Endothelial cell of umbilical vein (primary cell): ENCODE measurements at regions not wholly inside any gene's neighbourhood (a gene's known extent, or its start where the extent isn't known, plus 50 kb on each side); places are given as distances from the start of the nearest gene placed in this dataset.

Experiments used
- BruUV-seq: library from RNA; stranded (reverse); fragments of 400-500 nt; replicated peaks from 2 replicates; lab custom pipeline; 2021; lab: Mats Ljungman, UMichigan
- CTCF ChIA-PET: fragments of 300-600, 350-600 bp; sonication (Branson Sonifier 250); formaldehyde crosslinking; loops from one replicate; lab custom pipeline; 2021; ENCODE audit warnings: antibody characterized with exemption, inconsistent platforms; lab: Charles Lee
- POLR2A ChIA-PET: fragments of 300-600, 350-600 bp; sonication (Branson Sonifier 250); formaldehyde crosslinking; loops from one replicate; lab custom pipeline; 2021; ENCODE audit warnings: antibody characterized with exemption, inconsistent platforms; lab: Charles Lee
- DNase-seq: peaks from one replicate; pipeline ENCODE4 v3.0.0-alpha.2; 2011; ENCODE audit warnings: low read depth, low spot score
- FAIRE-seq: peaks from 2 replicates; lab custom pipeline; 2011; peaks lifted over from hg19 to GRCh38; lab: Jason Lieb, UNC
- H2AFZ ChIP-seq: 2 replicates; pipeline ENCODE4 v1.6.0; 2012; ENCODE audit warnings: low read depth, low read length, control low read depth, inconsistent platforms
- H3K27ac ChIP-seq: 2 replicates; pipeline ENCODE4 v1.5.1; 2011; ENCODE audit warnings: low read depth, mild to moderate bottlenecking, control low read depth, low read length, moderate library complexity; ENCODE audit not compliant: insufficient read depth
- H3K27me3 ChIP-seq, 2 experiments: 2 replicates each; pipeline versions ENCODE4 v1.6.0 to v1.6.1; 2011; ENCODE audit warnings: low read length in 2 of 2, mixed read lengths in 1 of 2; ENCODE audit not compliant: control insufficient read depth in 2 of 2, insufficient read depth in 2 of 2
- H3K36me3 ChIP-seq, 2 experiments: 2 replicates in 1 of 2; 3 replicates in 1 of 2; pipeline ENCODE4 v1.5.1; 2011; ENCODE audit warnings: low read length in 2 of 2, mild to moderate bottlenecking in 1 of 2, moderate library complexity in 1 of 2; ENCODE audit not compliant: control insufficient read depth in 2 of 2, insufficient read depth in 2 of 2; ENCODE audit errors: extremely low read depth in 1 of 2
- H3K4me1 ChIP-seq: 3 replicates; pipeline ENCODE4 v1.5.1; 2011; ENCODE audit warnings: mild to moderate bottlenecking, low read length; ENCODE audit not compliant: control insufficient read depth, insufficient read depth; ENCODE audit errors: extremely low read depth
- H3K4me2 ChIP-seq: 2 replicates; pipeline ENCODE4 v1.6.1; 2011; ENCODE audit warnings: low read length, control low read depth, mixed read lengths; ENCODE audit not compliant: insufficient read depth
- H3K4me3 ChIP-seq, 3 experiments: fragments of 200-600 bp in 1 of 3; sonication (generic), shearing (Covaris generic) in 1 of 3; replicated peaks in 1 of 3; 2 replicates each; pipeline ENCODE4 v1.5.1; 2011 to 2016; ENCODE audit warnings: control low read depth in 3 of 3, low read length in 3 of 3, mild to moderate bottlenecking in 2 of 3, inconsistent platforms in 1 of 3, low read depth in 1 of 3, moderate library complexity in 1 of 3; ENCODE audit not compliant: insufficient read depth in 1 of 3
- H3K79me2 ChIP-seq: 2 replicates; pipeline ENCODE4 v1.6.0; 2012; ENCODE audit warnings: low read length, inconsistent platforms; ENCODE audit not compliant: control insufficient read depth, insufficient read depth
- H3K9ac ChIP-seq: replicated peaks from 2 replicates; pipeline ENCODE3; 2011; ENCODE audit warnings: low read length, control low read depth; ENCODE audit not compliant: insufficient read depth; ENCODE audit errors: extremely low read depth
- H3K9me1 ChIP-seq: replicated peaks from 3 replicates; pipeline ENCODE4 v1.6.0; 2011; ENCODE audit warnings: mild to moderate bottlenecking, low read length; ENCODE audit not compliant: control insufficient read depth, insufficient read depth; ENCODE audit errors: extremely low read depth
- H3K9me3 ChIP-seq: replicated peaks from 2 replicates; pipeline ENCODE4 v1.5.1; 2012; ENCODE audit warnings: low read length, inconsistent platforms; ENCODE audit not compliant: control insufficient read depth, insufficient read depth
- H4K20me1 ChIP-seq: replicated peaks from 2 replicates; pipeline ENCODE3; 2011; ENCODE audit warnings: mild to moderate bottlenecking, low read length; ENCODE audit not compliant: control insufficient read depth, insufficient read depth; ENCODE audit errors: extremely low read depth
- EZH2 ChIP-seq: IDR thresholded peaks from 2 replicates; pipeline ENCODE4 v1.6.1; 2012; ENCODE audit warnings: borderline replicate concordance, low read depth, mild to moderate bottlenecking, moderate library complexity, low read length, inconsistent platforms; ENCODE audit not compliant: severe bottlenecking
- FOS ChIP-seq: IDR thresholded peaks from 2 replicates; pipeline ENCODE4 v1.6.1; 2011; ENCODE audit warnings: mild to moderate bottlenecking, low read length, moderate library complexity, borderline replicate concordance; ENCODE audit not compliant: insufficient read depth
- GATA2 ChIP-seq: IDR thresholded peaks from 2 replicates; pipeline ENCODE4 v1.7.0; 2011; ENCODE audit warnings: low read depth, mild to moderate bottlenecking, moderate library complexity, mixed read lengths, low read length; ENCODE audit not compliant: insufficient read length, insufficient read depth
- JUN ChIP-seq: IDR thresholded peaks from 2 replicates; pipeline ENCODE4 v1.6.1; 2011; ENCODE audit warnings: borderline replicate concordance, low read depth; ENCODE audit not compliant: insufficient read length, insufficient read depth
- MAX ChIP-seq: IDR thresholded peaks from 2 replicates; pipeline ENCODE4 v1.6.1; 2011; ENCODE audit not compliant: insufficient read depth, insufficient read length
- MYC ChIP-seq: IDR thresholded peaks from one replicate; pipeline ENCODE4 v1.6.1; 2011; ENCODE audit warnings: mild to moderate bottlenecking, low read depth, low read length
- POLR2A ChIP-seq: IDR thresholded peaks from 2 replicates; pipeline ENCODE4 v1.6.1; 2012; ENCODE audit warnings: low read depth, mild to moderate bottlenecking, control low read depth, low read length
- POLR2AphosphoS5 ChIP-seq: IDR thresholded peaks from 2 replicates; pipeline ENCODE4 v1.6.1; 2012; ENCODE audit warnings: low read depth, mild to moderate bottlenecking, control low read depth, low read length, moderate library complexity; ENCODE audit not compliant: insufficient read depth
- dilution Hi-C: fragments of 300-500 bp; cut with MboI; formaldehyde crosslinking; loops from one replicate; pipeline ENCODE4 v1.15.0; 2019; ENCODE audit warnings: low sequenced_read_pairs; ENCODE audit not compliant: extremely low pct_ligation_motif_present
- intact Hi-C: fragments of 100-400 bp; cut with micrococcal nuclease; formaldehyde crosslinking; loops from one replicate; pipeline ENCODE4 v1.10.0; 2022
- TF ChIP-seq, protein P1 (sequence below), 2 donors: IDR thresholded peaks; 1 replicate in 1 of 2; 2 replicates in 1 of 2; pipeline ENCODE4 v1.5.1; 2011; ENCODE audit warnings: low read length in 2 of 2, mild to moderate bottlenecking in 2 of 2, moderate library complexity in 2 of 2, control low read depth in 1 of 2, inconsistent platforms in 1 of 2, low read depth in 1 of 2; ENCODE audit not compliant: insufficient read depth in 1 of 2; ENCODE audit errors: extremely low read depth in 1 of 2

GRCh38 chr6:77106992-77107391 lies 356.3 kb downstream of the HTR1B start:
- no peak for DNase-seq
- H3K9ac ChIP-seq: no peak overlapping the region
- BruUV-seq: no TSS peak
- H3K9me3 ChIP-seq: no peaks in the 10 kb centered on the region
- no peaks in the 10 kb centered on the region for H3K27me3 ChIP-seq
- no peaks in the 10 kb centered on the region for H3K4me1 ChIP-seq
- H3K9me1 ChIP-seq: no peaks in the 10 kb centered on the region
- no peak for FAIRE-seq
- H3K27ac ChIP-seq: no peak overlapping the region
- no peak overlapping the region for H3K4me3 ChIP-seq
- H3K4me2 ChIP-seq: no peak overlapping the region
- H3K36me3 ChIP-seq: peaks cover 0 to under 1% of the 10 kb centered on the region in 2 experiments
- CTCF ChIA-PET: interaction anchor here (0.7 to 1.4 kb wide), 2 partner anchors 10 to 11 kb away, joined by 3 to 4 read pairs; no protein-coding TSS in a partner anchor
- no peaks in the 10 kb centered on the region for H4K20me1 ChIP-seq
- no peak overlapping the region for H2AFZ ChIP-seq
- TF ChIP-seq POLR2A: no peak
- TF ChIP-seq EZH2: no peak
- no peak for TF ChIP-seq MAX
- TF ChIP-seq FOS: no peak
- TF ChIP-seq, protein P1, sequence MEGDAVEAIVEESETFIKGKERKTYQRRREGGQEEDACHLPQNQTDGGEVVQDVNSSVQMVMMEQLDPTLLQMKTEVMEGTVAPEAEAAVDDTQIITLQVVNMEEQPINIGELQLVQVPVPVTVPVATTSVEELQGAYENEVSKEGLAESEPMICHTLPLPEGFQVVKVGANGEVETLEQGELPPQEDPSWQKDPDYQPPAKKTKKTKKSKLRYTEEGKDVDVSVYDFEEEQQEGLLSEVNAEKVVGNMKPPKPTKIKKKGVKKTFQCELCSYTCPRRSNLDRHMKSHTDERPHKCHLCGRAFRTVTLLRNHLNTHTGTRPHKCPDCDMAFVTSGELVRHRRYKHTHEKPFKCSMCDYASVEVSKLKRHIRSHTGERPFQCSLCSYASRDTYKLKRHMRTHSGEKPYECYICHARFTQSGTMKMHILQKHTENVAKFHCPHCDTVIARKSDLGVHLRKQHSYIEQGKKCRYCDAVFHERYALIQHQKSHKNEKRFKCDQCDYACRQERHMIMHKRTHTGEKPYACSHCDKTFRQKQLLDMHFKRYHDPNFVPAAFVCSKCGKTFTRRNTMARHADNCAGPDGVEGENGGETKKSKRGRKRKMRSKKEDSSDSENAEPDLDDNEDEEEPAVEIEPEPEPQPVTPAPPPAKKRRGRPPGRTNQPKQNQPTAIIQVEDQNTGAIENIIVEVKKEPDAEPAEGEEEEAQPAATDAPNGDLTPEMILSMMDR (IDR thresholded peaks at IDR 0.05; ENCODE audit: extremely low read depth in 1 of 2, insufficient read depth in 1 of 2, low read depth in 1 of 2, low read length in 2 of 2): no peak
- TF ChIP-seq MYC: no peak
- TF ChIP-seq GATA2: no peak
- no peak for TF ChIP-seq POLR2AphosphoS5
- no peak for TF ChIP-seq JUN
- dilution Hi-C loops: no loop called here
- POLR2A ChIA-PET: no interaction called here
- H3K79me2 ChIP-seq: no peaks in the 10 kb centered on the region
- intact Hi-C loops: no loop called here
